H9 (cell line): ENCODE measurements at regions not wholly inside any gene's neighbourhood (a gene's known extent, or its start where the extent isn't known, plus 50 kb on each side); places are given as distances from the start of the nearest gene placed in this dataset.

Source experiments
- DNase-seq: peaks from one replicate; pipeline ENCODE4 v3.0.0-alpha.2; 2017
- H2AFZ ChIP-seq: one replicate; pipeline ENCODE4 v1.6.1; 2013; ENCODE audit warnings: mild to moderate bottlenecking, low read length, control low read depth, moderate library complexity
- H2AK5ac ChIP-seq: 2 replicates; pipeline ENCODE4 v1.6.1; 2013; ENCODE audit warnings: low read length, control low read depth, mixed read lengths; ENCODE audit not compliant: insufficient read length
- H2BK120ac ChIP-seq: one replicate; pipeline ENCODE4 v1.6.1; 2013; ENCODE audit warnings: low read depth, mild to moderate bottlenecking, low read length, control low read depth, inconsistent platforms; ENCODE audit not compliant: poor library complexity, severe bottlenecking
- H2BK12ac ChIP-seq: 2 replicates; pipeline ENCODE4 v1.6.1; 2013; ENCODE audit warnings: low read length, control low read depth, mixed read lengths, low read depth; ENCODE audit not compliant: insufficient read length
- H2BK15ac ChIP-seq: 2 replicates; pipeline ENCODE4 v1.6.1; 2013; ENCODE audit warnings: low read depth, low read length, control low read depth
- H2BK20ac ChIP-seq: one replicate; pipeline ENCODE4 v1.6.1; 2013; ENCODE audit warnings: low read depth, mild to moderate bottlenecking, low read length, control low read depth, inconsistent platforms; ENCODE audit not compliant: poor library complexity, severe bottlenecking
- H2BK5ac ChIP-seq: 2 replicates; pipeline ENCODE4 v1.6.1; 2013; ENCODE audit warnings: low read length, control low read depth, mixed read lengths; ENCODE audit not compliant: insufficient read length
- H3K14ac ChIP-seq: 2 replicates; pipeline ENCODE4 v1.6.1; 2013; ENCODE audit warnings: low read length, control low read depth; ENCODE audit not compliant: insufficient read depth
- H3K18ac ChIP-seq: 2 replicates; pipeline ENCODE4 v1.6.1; 2013; ENCODE audit warnings: low read depth, mild to moderate bottlenecking, mixed read lengths, low read length, control low read depth; ENCODE audit not compliant: insufficient read length
- H3K23ac ChIP-seq: 2 replicates; pipeline ENCODE4 v1.6.1; 2013; ENCODE audit warnings: low read length, control low read depth, mixed read lengths, low read depth; ENCODE audit not compliant: insufficient read length
- H3K23me2 ChIP-seq: 2 replicates; pipeline ENCODE4 v1.6.1; 2013; ENCODE audit warnings: low read depth, mild to moderate bottlenecking, mixed read lengths, low read length, control low read depth; ENCODE audit not compliant: insufficient read length, poor library complexity, severe bottlenecking
- H3K27ac ChIP-seq: 2 replicates; pipeline ENCODE4 v1.5.1; 2013; ENCODE audit warnings: low read length, control low read depth, mixed read lengths, low read depth; ENCODE audit not compliant: insufficient read length
- H3K27me3 ChIP-seq: 2 replicates; pipeline ENCODE4 v1.6.1; 2013; ENCODE audit warnings: low read length, control low read depth, inconsistent platforms; ENCODE audit not compliant: insufficient read depth
- H3K4ac ChIP-seq: 2 replicates; pipeline ENCODE4 v1.6.1; 2013; ENCODE audit warnings: low read depth, mild to moderate bottlenecking, control low read depth, inconsistent platforms, low read length, moderate library complexity
- H3K4me1 ChIP-seq: 2 replicates; pipeline ENCODE4 v1.6.1; 2013; ENCODE audit warnings: low read length, control low read depth, inconsistent platforms; ENCODE audit not compliant: insufficient read depth
- H3K4me2 ChIP-seq: 2 replicates; pipeline ENCODE4 v1.6.1; 2013; ENCODE audit warnings: low read length, control low read depth, mixed read lengths; ENCODE audit not compliant: insufficient read length, insufficient read depth
- H3K56ac ChIP-seq: 2 replicates; pipeline ENCODE4 v1.6.1; 2013; ENCODE audit warnings: low read depth, mild to moderate bottlenecking, mixed read lengths, low read length, control low read depth; ENCODE audit not compliant: insufficient read length
- H3K79me1 ChIP-seq: 2 replicates; pipeline ENCODE4 v1.6.1; 2013; ENCODE audit warnings: low read depth, mild to moderate bottlenecking, moderate library complexity, low read length, control low read depth, inconsistent platforms; ENCODE audit not compliant: insufficient read depth, poor library complexity, severe bottlenecking
- H3K79me2 ChIP-seq: 2 replicates; pipeline ENCODE4 v1.6.1; 2013; ENCODE audit warnings: low read length, control low read depth, inconsistent platforms; ENCODE audit not compliant: insufficient read depth
- H3K9ac ChIP-seq: 2 replicates; pipeline ENCODE4 v1.6.1; 2013; ENCODE audit warnings: low read length, control low read depth, mixed read lengths; ENCODE audit not compliant: insufficient read length; ENCODE audit errors: extremely low read depth
- H3K9me3 ChIP-seq: one replicate; pipeline ENCODE4 v1.6.1; 2013; ENCODE audit warnings: low read depth, low read length, inconsistent platforms; ENCODE audit not compliant: control insufficient read depth
- H3T11ph ChIP-seq: one replicate; pipeline ENCODE4 v1.6.1; 2013; ENCODE audit warnings: mild to moderate bottlenecking, low read length, control low read depth, inconsistent platforms
- H4K20me1 ChIP-seq: one replicate; pipeline ENCODE4 v1.6.1; 2013; ENCODE audit not compliant: control insufficient read depth, insufficient read length, insufficient read depth
- H4K5ac ChIP-seq: 2 replicates; pipeline ENCODE4 v1.6.1; 2013; ENCODE audit warnings: low read depth, mild to moderate bottlenecking, mixed read lengths, low read length, control low read depth; ENCODE audit not compliant: insufficient read length
- H4K8ac ChIP-seq: replicated peaks from 2 replicates; pipeline ENCODE4 v1.6.1; 2013; ENCODE audit warnings: low read length, control low read depth, mixed read lengths, low read depth; ENCODE audit not compliant: insufficient read length
- H4K91ac ChIP-seq: 2 replicates; pipeline ENCODE4 v1.6.1; 2013; ENCODE audit warnings: low read depth, mild to moderate bottlenecking, moderate library complexity, mixed read lengths, low read length, control low read depth; ENCODE audit not compliant: insufficient read length
- H3K27ac Mint-ChIP-seq, 3 experiments: 2 replicates in 2 of 3; 3 replicates in 1 of 3; pipeline ENCODE4 v1.8.0; 2020 to 2021; ENCODE audit warnings: mixed read lengths in 3 of 3, mild to moderate bottlenecking in 1 of 3, moderate library complexity in 1 of 3
- H3K27me3 Mint-ChIP-seq: 2 replicates; pipeline ENCODE4 v1.8.0; 2021; ENCODE audit warnings: low read depth, mild to moderate bottlenecking, moderate library complexity, mixed read lengths
- H3K36me3 Mint-ChIP-seq, 3 experiments: 2 replicates in 2 of 3; 3 replicates in 1 of 3; pipeline ENCODE4 v1.8.0; 2020 to 2021; ENCODE audit warnings: low read depth in 3 of 3, mixed read lengths in 3 of 3; ENCODE audit not compliant: insufficient read depth in 1 of 3
- H3K4me1 Mint-ChIP-seq, 2 experiments: 2 replicates each; pipeline ENCODE4 v1.8.0; 2020; ENCODE audit warnings: mixed read lengths in 2 of 2
- H3K4me3 Mint-ChIP-seq, 2 experiments: 2 replicates in 1 of 2; 3 replicates in 1 of 2; pipeline ENCODE4 v1.8.0; 2020 to 2021; ENCODE audit warnings: mild to moderate bottlenecking in 2 of 2, mixed read lengths in 2 of 2, moderate library complexity in 1 of 2
- H3K9me3 Mint-ChIP-seq, 2 experiments: 2 replicates in 1 of 2; 3 replicates in 1 of 2; pipeline ENCODE4 v1.8.0; 2020; ENCODE audit warnings: mild to moderate bottlenecking in 2 of 2, mixed read lengths in 2 of 2, moderate library complexity in 1 of 2
- CTCF ChIP-seq: fragments of 200-600 bp; sonication (generic); conservative IDR thresholded peaks from 3 replicates; pipeline ENCODE4 v1.8.0; 2021; ENCODE audit warnings: antibody characterized with exemption, mild to moderate bottlenecking

DNA sequence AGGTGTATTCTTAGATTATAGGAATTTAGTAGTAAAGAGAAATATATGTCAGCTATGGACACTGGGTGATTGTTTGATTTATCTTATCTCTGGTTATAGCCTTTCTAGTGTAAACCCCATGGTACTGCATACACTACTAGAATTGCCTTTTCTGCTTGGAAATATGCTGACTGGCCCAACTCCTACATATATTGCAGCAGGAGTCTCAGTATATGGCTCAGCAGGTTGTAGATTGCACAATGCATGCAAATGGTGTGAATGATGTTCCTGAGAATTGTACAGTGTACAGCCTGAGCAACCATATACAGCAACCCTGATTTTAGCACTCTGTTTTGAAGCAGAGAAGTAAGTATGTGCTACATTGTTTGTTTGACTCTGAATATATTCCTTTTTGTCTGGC is 153.4 kb upstream of the NPY start:
- no peak overlapping the region for H2BK15ac ChIP-seq
- no peaks in the 10 kb centered on the region for H3K9me3 ChIP-seq
- H3K18ac ChIP-seq, result no peak overlapping the region
- H3K79me1 ChIP-seq, result no peaks in the 10 kb centered on the region
- no peak for TF ChIP-seq CTCF
- H3K4me1 Mint-ChIP-seq, result peaks cover 3 to 6% of the 10 kb centered on the region in 2 experiments; a peak in 2 of 4 replicates
- no peak overlapping the region for H3K56ac ChIP-seq
- H3K4me1 ChIP-seq, result no peaks in the 10 kb centered on the region
- H2BK20ac ChIP-seq, result no peak overlapping the region
- no peaks in the 10 kb centered on the region for H4K20me1 ChIP-seq
- H3K23me2 ChIP-seq, result no peaks in the 10 kb centered on the region
- H4K5ac ChIP-seq, result no peak overlapping the region
- no peaks in the 10 kb centered on the region for H3K36me3 Mint-ChIP-seq
- H3K27me3 ChIP-seq, result no peaks in the 10 kb centered on the region
- no peak overlapping the region for H3K27ac Mint-ChIP-seq
- H3K14ac ChIP-seq, result no peak overlapping the region
- H3K27me3 Mint-ChIP-seq, result peaks cover 2% of the 10 kb centered on the region
- H3K4ac ChIP-seq, result no peak overlapping the region
- H2BK12ac ChIP-seq, result no peak overlapping the region
- no peak overlapping the region for H2BK5ac ChIP-seq
- H4K91ac ChIP-seq, result no peak overlapping the region
- no peaks in the 10 kb centered on the region for H3K9me3 Mint-ChIP-seq
- no peak overlapping the region for H3K4me2 ChIP-seq
- H3K4me3 Mint-ChIP-seq, result no peak overlapping the region
- no peak overlapping the region for H3T11ph ChIP-seq
- no peak overlapping the region for H2AK5ac ChIP-seq
- H3K27ac ChIP-seq, result no peak overlapping the region
- no peak overlapping the region for H3K23ac ChIP-seq
- H3K9ac ChIP-seq, result no peak overlapping the region
- H2BK120ac ChIP-seq, result no peak overlapping the region
- no peak for DNase-seq
- no peak overlapping the region for H2AFZ ChIP-seq
- no peak overlapping the region for H4K8ac ChIP-seq
- no peaks in the 10 kb centered on the region for H3K79me2 ChIP-seq
